ENCODE measurements at regions not wholly inside any gene's neighbourhood (a gene's known extent, or its start where the extent isn't known, plus 50 kb on each side); places are given as distances from the start of the nearest gene placed in this dataset.
"Not testable (repeated sequence)": the region's sequence is repeated elsewhere in the genome, so short reads cannot be mapped to it uniquely, and the experiment has no call there.

DNA sequence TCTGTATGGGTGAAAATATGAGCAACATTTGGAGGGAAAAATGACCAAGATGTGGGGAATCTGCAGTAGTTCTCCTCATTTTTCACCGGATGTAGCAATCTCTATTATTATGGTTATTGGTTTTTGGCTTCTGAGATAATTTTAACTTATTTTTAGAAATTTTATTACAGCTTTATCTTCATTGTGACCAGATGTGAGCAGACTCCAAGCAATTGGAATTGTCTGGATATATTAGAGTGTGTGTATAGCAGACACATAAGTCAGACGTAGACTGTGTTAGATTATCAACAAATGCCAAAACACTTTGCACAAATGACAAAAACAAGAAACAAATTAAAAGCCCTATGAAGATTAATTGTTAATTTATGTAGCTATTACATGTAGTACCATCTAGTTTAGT lies 249.1 kb downstream of the DNAJB9 start:
- no peak for DNase-seq

- no peak for DNase-seq
Measured at GRCh38 chr7:108824840-108825580, 255.3 kb downstream of the DNAJB9 start.

DNA sequence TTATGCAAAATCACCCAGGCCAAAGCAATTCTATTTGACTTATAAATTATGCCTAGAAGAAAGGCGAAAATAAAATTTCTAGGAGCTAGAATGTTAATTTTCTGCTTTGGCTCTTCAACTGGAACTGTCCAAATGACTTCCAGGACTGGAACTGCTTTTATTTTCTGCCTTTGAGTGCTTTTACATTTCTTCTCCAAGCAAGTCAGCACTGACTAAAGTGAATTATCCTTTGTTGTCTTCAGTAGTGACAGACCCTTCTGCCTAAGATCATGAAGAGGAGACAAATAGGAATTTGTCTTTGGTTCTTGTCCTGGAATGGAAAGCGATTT lies 255.9 kb downstream of the DNAJB9 start:
- DNase-seq: no peak

- DNase-seq: no peak
Measured at GRCh38 chr7:108836256-108836655, 266.6 kb downstream of the DNAJB9 start.

- no peak for DNase-seq
Measured at GRCh38 chr7:108838198-108838597, 268.5 kb downstream of the DNAJB9 start.

DNA sequence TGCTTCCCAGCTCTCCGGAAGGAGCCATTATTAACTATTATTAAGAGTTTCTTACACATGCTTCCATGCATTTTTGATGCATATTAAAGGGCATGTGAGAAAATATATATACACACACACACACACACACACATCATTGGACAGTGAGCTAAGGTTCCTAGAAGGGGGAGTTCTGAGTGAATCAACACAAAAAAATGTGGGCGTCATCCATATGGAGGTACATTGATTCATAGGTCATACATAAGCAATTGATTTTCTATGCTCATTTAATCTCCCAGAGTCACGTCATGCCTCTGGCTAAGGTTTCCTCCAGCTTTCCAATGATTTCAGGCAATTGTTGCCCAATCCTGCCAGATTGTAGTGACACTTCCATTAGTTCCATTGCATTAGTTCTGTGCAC lies 269.4 kb downstream of the DNAJB9 start:
- DNase-seq: no peak

DNA sequence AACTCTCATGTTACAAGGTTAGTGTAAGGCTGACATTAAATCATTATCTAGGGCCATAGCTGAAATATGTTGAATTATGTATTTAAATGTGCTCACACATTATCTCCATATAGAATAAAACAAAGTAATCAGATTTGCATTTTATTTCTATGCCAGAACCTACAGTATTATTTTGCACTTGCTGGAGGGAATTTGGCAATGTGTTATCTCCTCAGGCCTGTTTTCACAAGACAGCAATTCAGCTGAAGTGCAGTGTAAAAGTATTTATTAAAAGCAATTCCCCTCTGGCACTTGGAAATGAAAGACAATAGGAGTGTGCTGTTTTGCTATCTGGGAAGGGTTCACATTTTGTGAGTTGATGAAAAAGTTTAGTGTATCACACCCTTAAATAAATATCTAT lies 276.3 kb downstream of the DNAJB9 start:
- no peak for DNase-seq

DNA sequence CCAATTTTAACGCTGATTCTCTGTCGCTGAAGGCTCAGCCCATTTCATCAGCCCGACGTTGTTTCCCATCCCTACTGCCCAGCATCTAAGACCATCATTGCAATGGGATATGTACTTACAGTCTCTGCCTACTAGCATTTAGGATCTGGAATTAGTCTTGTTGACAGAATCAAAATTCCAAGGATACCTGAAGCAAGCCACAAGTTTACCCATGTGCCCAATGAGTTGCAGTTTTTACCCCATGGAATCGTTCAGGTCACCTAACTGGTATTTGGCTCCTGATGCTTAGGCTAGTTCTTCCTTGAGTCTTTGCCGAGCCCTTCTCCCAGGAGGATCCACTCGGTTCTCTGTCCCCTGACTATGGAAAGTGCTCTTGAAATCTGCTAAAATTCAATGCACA lies 276.8 kb downstream of the DNAJB9 start:
- DNase-seq: no peak

- no peak for DNase-seq
Measured at GRCh38 chr7:108848486-108848885, 278.8 kb downstream of the DNAJB9 start.

DNA sequence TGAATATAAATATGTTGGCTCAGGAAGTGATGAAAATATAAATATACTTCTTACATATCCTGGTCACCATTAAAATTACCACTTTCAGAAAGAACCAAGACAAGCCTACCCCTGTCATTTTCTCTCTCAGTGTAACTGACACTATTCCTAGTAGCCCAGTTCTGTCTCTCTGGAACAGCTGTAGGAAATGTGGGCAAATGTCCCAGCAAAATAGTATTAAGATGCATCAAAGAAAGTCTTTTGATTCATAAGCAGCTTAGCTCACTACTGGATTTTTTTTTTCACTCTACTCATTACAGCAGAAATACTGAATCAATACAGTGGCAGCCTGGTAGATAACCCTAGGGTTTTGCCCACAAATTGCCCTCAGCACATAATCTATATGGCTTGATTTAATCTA lies 290.9 kb downstream of the DNAJB9 start:
- DNase-seq: no peak

GRCh38 chr7:108861071-108861470 lies 291.4 kb downstream of the DNAJB9 start:
- DNase-seq: no peak

DNA sequence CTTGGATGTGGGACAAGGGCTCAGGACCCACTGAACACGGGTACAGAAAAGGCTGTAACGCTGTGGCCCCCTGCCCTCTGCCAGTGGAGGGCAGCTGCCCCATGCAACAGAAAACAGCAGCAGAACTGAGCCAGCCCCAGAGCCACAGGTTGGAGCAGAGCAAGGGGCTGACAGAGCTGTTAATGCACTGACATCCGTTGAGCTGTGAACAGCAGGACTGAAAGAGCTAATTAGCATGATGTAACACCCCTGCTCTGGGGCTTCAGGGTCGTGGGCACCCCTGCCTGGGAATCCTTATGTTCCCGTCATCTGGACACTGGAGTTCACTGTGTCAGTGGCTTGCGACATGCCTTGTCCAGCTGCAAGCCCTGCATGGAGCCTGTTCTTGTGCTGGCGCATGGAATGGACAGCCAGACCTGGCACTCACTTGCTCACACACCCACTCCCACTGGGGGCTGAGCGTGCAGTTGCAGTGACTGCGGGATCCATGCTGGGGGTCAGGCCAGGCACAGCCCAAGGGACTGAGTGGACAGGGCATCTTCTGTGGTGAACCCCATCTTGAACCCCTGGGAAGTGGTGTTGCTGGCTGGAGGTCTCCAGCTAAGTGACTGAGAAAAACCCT lies 293.7 kb downstream of the DNAJB9 start:
- DNase-seq: no peak

GRCh38 chr7:108869070-108869469 lies 299.4 kb downstream of the DNAJB9 start:
- DNase-seq: no peak

GRCh38 chr7:108875139-108875538 lies 305.5 kb downstream of the DNAJB9 start:
- DNase-seq: peak; percentile 10

GRCh38 chr7:108890862-108891261 lies 321.2 kb downstream of the DNAJB9 start:
- no peak for DNase-seq

DNA sequence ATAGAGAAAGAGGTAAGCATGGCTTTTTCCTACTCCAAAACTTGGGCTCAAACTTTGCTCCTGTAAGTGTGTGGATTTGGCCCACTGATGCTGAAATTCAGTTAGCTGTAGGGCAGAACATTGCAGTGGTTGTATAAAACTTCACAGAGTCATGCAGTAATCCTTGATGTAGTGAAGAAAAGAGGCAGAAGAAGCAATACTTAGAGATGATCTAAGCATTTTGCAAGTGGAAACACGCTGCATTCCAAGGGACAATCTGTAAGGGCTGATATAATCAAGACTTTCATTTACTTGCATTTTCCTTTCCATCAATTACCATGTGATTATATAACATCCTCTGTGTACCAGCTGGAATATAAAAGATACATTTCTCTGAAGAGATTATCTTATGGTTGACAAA lies 338.8 kb downstream of the DNAJB9 start:
- no peak for DNase-seq

DNA sequence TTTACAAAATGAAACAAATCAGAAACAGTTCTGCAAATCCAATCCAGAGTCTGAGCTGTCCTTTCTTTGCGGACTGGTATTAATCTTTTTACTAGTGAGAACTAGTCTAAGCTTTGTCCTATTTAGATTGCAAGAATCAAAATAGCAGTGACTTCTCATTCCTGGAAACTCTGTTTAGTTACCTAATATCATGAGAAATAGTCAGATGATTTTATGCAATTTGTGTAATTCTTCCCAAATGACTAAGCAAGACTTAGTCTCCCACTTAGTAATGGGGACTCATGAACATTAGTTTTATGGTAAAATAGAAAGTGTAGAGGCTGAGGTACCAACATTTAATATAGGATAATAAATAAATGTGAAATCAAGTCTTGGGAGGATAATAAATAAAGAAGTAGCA lies 341.3 kb downstream of the DNAJB9 start:
- no peak for DNase-seq

DNA sequence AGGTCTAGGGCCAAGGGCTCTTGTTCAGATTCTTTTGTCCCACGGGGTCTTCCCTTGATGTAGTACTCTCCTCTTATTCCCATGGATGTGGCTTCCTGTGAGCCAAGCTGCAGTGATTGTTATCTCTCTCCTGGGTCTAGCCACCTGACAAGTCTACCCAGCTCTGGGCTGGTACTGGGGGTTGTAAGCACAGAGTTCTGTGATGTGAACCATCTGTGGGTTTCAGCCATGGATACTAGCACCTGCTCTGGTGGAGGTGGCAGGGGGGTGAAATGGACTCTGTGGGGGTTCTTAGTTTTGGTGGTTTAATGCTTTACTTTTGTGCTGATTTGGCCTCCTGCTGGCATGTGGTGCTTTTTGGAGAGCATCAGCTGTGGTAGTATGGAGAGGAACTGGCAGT lies 350.8 kb downstream of the DNAJB9 start:
- no peak for DNase-seq

DNA sequence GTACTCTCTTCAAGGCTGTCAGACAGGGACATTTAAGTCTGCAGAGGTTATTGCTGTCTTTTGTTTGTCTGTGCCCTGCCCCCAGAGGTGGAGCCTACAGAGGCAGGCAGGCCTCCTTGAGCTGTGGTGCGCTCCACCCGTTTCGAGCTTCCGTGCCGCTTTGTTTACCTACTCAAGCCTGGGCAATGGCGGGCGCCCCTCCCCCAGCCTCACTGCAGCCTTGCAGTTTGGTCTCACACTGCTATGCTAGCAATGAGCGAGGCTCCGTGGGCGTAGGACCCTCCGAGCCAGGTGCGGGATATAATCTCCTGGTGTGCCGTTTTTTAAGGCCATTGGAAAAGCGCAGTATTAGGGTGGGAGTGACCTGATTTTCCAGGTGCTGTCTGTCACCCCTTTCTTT lies 373.4 kb downstream of the DNAJB9 start:
- DNase-seq: not testable (repeated sequence)

GRCh38 chr7:108947526-108947925 lies 377.9 kb downstream of the DNAJB9 start:
- no peak for DNase-seq

DNA sequence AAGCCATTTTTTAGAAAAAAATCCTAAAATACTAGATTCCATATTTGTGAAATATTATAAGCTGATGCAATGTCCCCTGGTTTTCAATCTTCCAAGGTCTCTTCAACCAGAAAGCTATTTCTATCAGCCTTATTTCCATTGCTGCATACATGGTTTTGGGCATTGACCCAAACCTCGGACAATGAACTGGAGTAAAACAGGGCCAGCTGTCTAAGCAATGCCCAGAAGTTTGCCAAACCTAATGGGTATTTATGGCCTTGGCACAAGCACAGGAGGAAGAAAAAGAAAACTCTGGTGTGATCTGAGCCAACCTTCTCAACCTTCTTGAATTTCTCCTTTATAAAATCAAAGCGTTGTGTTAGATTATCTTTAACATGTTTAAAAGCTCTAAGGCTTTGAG lies 402.3 kb downstream of the DNAJB9 start:
- no peak for DNase-seq

- DNase-seq: no peak
Measured at GRCh38 chr7:108973075-108973474, 403.4 kb downstream of the DNAJB9 start.

GRCh38 chr7:108974641-108975040 lies 405.0 kb downstream of the DNAJB9 start:
- no peak for DNase-seq

DNA sequence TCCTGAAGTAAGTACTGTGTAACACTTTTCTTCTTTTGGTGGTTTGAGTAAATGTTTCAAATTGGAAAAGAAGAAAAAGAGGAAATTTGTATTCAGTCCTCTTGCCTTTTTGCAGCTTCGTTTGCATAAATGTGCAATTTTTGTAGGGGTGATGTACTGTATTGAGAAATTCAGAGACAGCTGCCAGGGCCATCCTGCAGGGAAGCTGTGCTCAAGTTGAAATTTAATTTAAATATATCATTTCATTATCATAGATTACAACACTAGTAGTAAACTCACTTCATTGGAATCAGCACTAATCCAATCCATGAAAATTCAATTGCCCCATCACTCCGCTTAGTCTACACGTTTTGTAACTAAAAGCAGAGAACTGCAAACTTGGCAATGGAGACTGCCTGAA lies 415.4 kb downstream of the DNAJB9 start:
- DNase-seq: no peak

DNA sequence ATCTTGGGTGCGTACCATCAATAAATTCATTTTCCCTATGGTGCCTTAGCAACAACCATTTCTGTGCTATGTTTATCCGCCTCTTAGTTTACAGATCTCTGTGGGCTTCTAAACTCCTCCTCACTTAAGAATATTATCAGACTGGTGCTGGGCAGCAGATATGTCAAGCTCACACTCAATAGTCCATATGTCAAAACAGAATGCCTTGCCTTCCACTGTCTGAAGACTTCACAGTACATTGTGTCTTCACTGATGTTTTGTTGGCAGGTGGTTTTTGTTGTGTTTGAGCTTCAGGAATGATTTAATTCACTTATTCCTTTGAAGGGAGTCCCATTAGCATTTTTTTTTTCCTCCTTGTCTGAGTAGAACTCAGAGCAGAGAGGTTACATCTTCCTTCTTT lies 419.6 kb downstream of the DNAJB9 start:
- DNase-seq: no peak

Data from hematopoietic multipotent progenitor cell treated with erythropoietin and hydrocortisone succinate and interleukin-3 and kit ligand, for 4 days (in vitro differentiated cells).